B cell (primary cell): ENCODE measurements at regions not wholly inside any gene's neighbourhood (a gene's known extent, or its start where the extent isn't known, plus 50 kb on each side); places are given as distances from the start of the nearest gene placed in this dataset.

Experiments
- ATAC-seq: fragments of 200-7000 bp; cut with Tn5 transposase; one replicate; pipeline ENCODE4 v1.10.0; 2021; ENCODE audit warnings: low read depth, mild to moderate bottlenecking, moderate number of reproducible peaks, moderate library complexity
- CTCF ChIA-PET: fragments of 350-600 bp; sonication (Branson Sonifier 250); formaldehyde crosslinking; loops from one replicate; lab custom pipeline; 2021; ENCODE audit warnings: antibody characterized with exemption, inconsistent platforms; lab: Charles Lee
- POLR2A ChIA-PET: fragments of 350-600 bp; sonication (Branson Sonifier 250); formaldehyde crosslinking; loops from one replicate; lab custom pipeline; 2021; ENCODE audit warnings: antibody characterized with exemption; lab: Charles Lee
- DNase-seq: peaks from one replicate; pipeline ENCODE4 v3.0.0; 2013
- H2AFZ ChIP-seq: 2 replicates; pipeline ENCODE4 v1.6.1; 2012; ENCODE audit warnings: mild to moderate bottlenecking, low read depth, low read length; ENCODE audit not compliant: insufficient read depth, poor library complexity, severe bottlenecking
- H3K27ac ChIP-seq, 2 donors: 1 replicate in 1 of 2; 2 replicates in 1 of 2; pipeline ENCODE4 v1.5.1; 2012 to 2013; ENCODE audit warnings: low read length in 2 of 2, mild to moderate bottlenecking in 2 of 2, moderate library complexity in 1 of 2
- H3K27me3 ChIP-seq, 4 experiments: fragments of 200-600 bp in 1 of 4; sonication (generic) in 1 of 4; replicated peaks in 1 of 4; 1 replicate in 2 of 4; 2 replicates in 2 of 4; pipeline versions ENCODE4 v1.6.1 to v1.7.0; 2013 to 2016; ENCODE audit warnings: low read length in 3 of 4, mild to moderate bottlenecking in 2 of 4, mixed read lengths in 1 of 4, moderate library complexity in 1 of 4; ENCODE audit not compliant: insufficient read depth in 4 of 4, control insufficient read depth in 3 of 4; ENCODE audit errors: control extremely low read depth in 1 of 4
- H3K36me3 ChIP-seq, 2 experiments: replicated peaks in 1 of 2; 1 replicate in 1 of 2; 2 replicates in 1 of 2; pipeline versions ENCODE4 v1.6.1 to v1.7.1; 2013; ENCODE audit warnings: low read length in 1 of 2; ENCODE audit not compliant: insufficient read depth in 2 of 2, control insufficient read depth in 1 of 2; ENCODE audit errors: control extremely low read depth in 1 of 2, extremely low read depth in 1 of 2
- H3K4me1 ChIP-seq, 2 donors: fragments of 200-600 bp in 1 of 2; sonication (generic) in 1 of 2; 1 replicate in 1 of 2; 2 replicates in 1 of 2; pipeline versions ENCODE4 v1.5.1 to v1.6.1; 2013 to 2017; ENCODE audit warnings: low read length in 2 of 2; ENCODE audit not compliant: control insufficient read depth in 2 of 2, insufficient read depth in 2 of 2
- H3K4me2 ChIP-seq: replicated peaks from 2 replicates; pipeline ENCODE3; 2012; ENCODE audit warnings: mild to moderate bottlenecking, low read depth, low read length; ENCODE audit not compliant: poor library complexity, severe bottlenecking
- H3K4me3 ChIP-seq, 5 experiments: fragments of 200-600 bp in 1 of 5; sonication (generic) in 1 of 5; 1 replicate in 3 of 5; 2 replicates in 2 of 5; pipeline versions ENCODE4 v1.5.1 to v1.7.0; 2011 to 2016; ENCODE audit warnings: low read length in 4 of 5, mild to moderate bottlenecking in 4 of 5, low read depth in 2 of 5, control low read depth in 1 of 5, moderate library complexity in 1 of 5; ENCODE audit not compliant: insufficient read depth in 1 of 5; ENCODE audit errors: control extremely low read depth in 1 of 5, extremely low read depth in 1 of 5
- H3K79me2 ChIP-seq: fragments of 200-600 bp; sonication (generic); one replicate; pipeline ENCODE4 v1.6.0; 2016; ENCODE audit warnings: low read length; ENCODE audit not compliant: control insufficient read depth, insufficient read depth
- H3K9ac ChIP-seq: fragments of 200-600 bp; sonication (generic); 2 replicates; pipeline ENCODE4 v1.6.1; 2017; ENCODE audit warnings: mild to moderate bottlenecking, low read length, moderate library complexity
- H3K9me3 ChIP-seq, 3 donors: one replicate each; pipeline versions ENCODE4 v1.6.1 to v1.7.1; 2013; ENCODE audit warnings: low read length in 2 of 3; ENCODE audit not compliant: control insufficient read depth in 2 of 3, insufficient read depth in 1 of 3; ENCODE audit errors: control extremely low read depth in 1 of 3
- H4K20me1 ChIP-seq: 2 replicates; pipeline ENCODE4 v1.6.0; 2012; ENCODE audit warnings: mild to moderate bottlenecking, low read length; ENCODE audit not compliant: insufficient read depth, control insufficient read depth, poor library complexity, severe bottlenecking
- H3K27ac Mint-ChIP-seq: one replicate; pipeline ENCODE4 v1.8.0; 2021; ENCODE audit warnings: mixed read lengths
- H3K27me3 Mint-ChIP-seq: one replicate; pipeline ENCODE4 v1.8.0; 2021; ENCODE audit warnings: mixed read lengths
- H3K4me1 Mint-ChIP-seq: one replicate; pipeline ENCODE4 v1.8.0; 2021; ENCODE audit warnings: mixed read lengths
- H3K4me3 Mint-ChIP-seq: one replicate; pipeline ENCODE4 v1.8.0; 2021; ENCODE audit warnings: mixed read lengths
- H3K9me3 Mint-ChIP-seq: one replicate; pipeline ENCODE4 v1.8.0; 2022; ENCODE audit warnings: mixed read lengths; ENCODE audit not compliant: insufficient read depth
- EZH2 ChIP-seq: IDR thresholded peaks from 2 replicates; pipeline ENCODE4 v1.6.1; 2012; ENCODE audit warnings: borderline replicate concordance, low read depth, mild to moderate bottlenecking, moderate library complexity, low read length; ENCODE audit not compliant: insufficient read depth, poor library complexity, severe bottlenecking
- WGBS: methylation state at CpG from one replicate; pipeline ENCODE4 v1.1.5; 2013; ENCODE audit warnings: missing lambda C conversion rate; ENCODE audit not compliant: insufficient coverage; 5-methylcytosine and 5-hydroxymethylcytosine counted together
- intact Hi-C: fragments of 100-400 bp; cut with micrococcal nuclease; formaldehyde crosslinking; loops from one replicate; pipeline ENCODE4 v1.10.0; 2022
- TF ChIP-seq, protein P1 (sequence below): fragments of 200-600 bp; IDR thresholded peaks from one replicate; pipeline ENCODE4 v1.8.0; 2022; ENCODE audit warnings: antibody characterized with exemption, mild to moderate bottlenecking

DNA sequence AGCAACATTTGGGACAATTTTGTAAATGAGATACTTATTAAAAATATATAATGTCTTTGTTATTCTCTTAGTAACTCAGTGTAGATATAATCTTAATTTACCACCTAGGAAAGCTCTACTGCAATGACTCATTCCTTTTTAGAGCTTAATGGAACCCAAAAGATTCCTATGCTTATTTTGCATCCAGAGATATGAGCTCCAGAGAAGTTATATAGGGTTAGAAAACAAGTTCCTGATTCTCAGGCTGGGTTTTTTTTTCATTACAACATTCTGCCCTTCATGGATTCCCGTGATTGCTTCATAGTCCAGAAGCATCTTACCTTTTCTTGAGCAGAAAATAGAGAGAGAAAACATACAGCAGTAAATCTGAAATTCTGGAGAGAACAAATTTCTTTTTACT, 57.9 kb upstream of the CXCL8 start:
- POLR2A ChIA-PET: no interaction called here
- H3K79me2 ChIP-seq: no peaks in the 10 kb centered on the region
- no peak overlapping the region for H3K4me3 ChIP-seq
- peaks cover 9% of the 10 kb centered on the region for H3K27me3 Mint-ChIP-seq
- ATAC-seq: no peak
- H3K9me3 Mint-ChIP-seq: no peaks in the 10 kb centered on the region
- intact Hi-C loops: no loop called here
- H4K20me1 ChIP-seq: no peaks in the 10 kb centered on the region
- no peaks in the 10 kb centered on the region for H3K4me1 Mint-ChIP-seq
- H3K27ac Mint-ChIP-seq: no peak overlapping the region
- no peak for DNase-seq
- no peak overlapping the region for H3K4me2 ChIP-seq
- no peaks in the 10 kb centered on the region for H3K4me1 ChIP-seq
- no peaks in the 10 kb centered on the region for H3K9me3 ChIP-seq
- CTCF ChIA-PET: no interaction called here
- no peak overlapping the region for H3K4me3 Mint-ChIP-seq
- no peak overlapping the region for H3K27ac ChIP-seq
- no peak overlapping the region for H3K9ac ChIP-seq
- WGBS: no CpG with 5 or more reads among the region's 1 CpG
- no peaks in the 10 kb centered on the region for H3K27me3 ChIP-seq
- no peak overlapping the region for H2AFZ ChIP-seq
- no peak for TF ChIP-seq EZH2
- TF ChIP-seq, protein P1, sequence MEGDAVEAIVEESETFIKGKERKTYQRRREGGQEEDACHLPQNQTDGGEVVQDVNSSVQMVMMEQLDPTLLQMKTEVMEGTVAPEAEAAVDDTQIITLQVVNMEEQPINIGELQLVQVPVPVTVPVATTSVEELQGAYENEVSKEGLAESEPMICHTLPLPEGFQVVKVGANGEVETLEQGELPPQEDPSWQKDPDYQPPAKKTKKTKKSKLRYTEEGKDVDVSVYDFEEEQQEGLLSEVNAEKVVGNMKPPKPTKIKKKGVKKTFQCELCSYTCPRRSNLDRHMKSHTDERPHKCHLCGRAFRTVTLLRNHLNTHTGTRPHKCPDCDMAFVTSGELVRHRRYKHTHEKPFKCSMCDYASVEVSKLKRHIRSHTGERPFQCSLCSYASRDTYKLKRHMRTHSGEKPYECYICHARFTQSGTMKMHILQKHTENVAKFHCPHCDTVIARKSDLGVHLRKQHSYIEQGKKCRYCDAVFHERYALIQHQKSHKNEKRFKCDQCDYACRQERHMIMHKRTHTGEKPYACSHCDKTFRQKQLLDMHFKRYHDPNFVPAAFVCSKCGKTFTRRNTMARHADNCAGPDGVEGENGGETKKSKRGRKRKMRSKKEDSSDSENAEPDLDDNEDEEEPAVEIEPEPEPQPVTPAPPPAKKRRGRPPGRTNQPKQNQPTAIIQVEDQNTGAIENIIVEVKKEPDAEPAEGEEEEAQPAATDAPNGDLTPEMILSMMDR: no peak
- no peaks in the 10 kb centered on the region for H3K36me3 ChIP-seq

GRCh38 chr4:73683033-73683432, 57.3 kb upstream of the CXCL8 start:
- no peaks in the 10 kb centered on the region for H3K9me3 ChIP-seq
- TF ChIP-seq, protein P1: no peak
- TF ChIP-seq EZH2: no peak
- Mint-ChIP-seq H3K27ac (no peak overlapping the region), H3K27me3 (peaks cover 9% of the 10 kb centered on the region), H3K4me1 (no peaks in the 10 kb centered on the region), H3K4me3 (no peak overlapping the region), H3K9me3 (no peaks in the 10 kb centered on the region)
- ChIA-PET POLR2A (no interaction called here), CTCF (no interaction called here)
- H3K27ac ChIP-seq: no peak overlapping the region
- ATAC-seq (no peak), DNase-seq (no peak)
- no peaks in the 10 kb centered on the region for H3K36me3 ChIP-seq
- no peak overlapping the region for H3K9ac ChIP-seq
- no peaks in the 10 kb centered on the region for H3K79me2 ChIP-seq
- no peaks in the 10 kb centered on the region for H4K20me1 ChIP-seq
- no peaks in the 10 kb centered on the region for H3K27me3 ChIP-seq
- no peak overlapping the region for H2AFZ ChIP-seq
- intact Hi-C loops: no loop called here
- WGBS: no CpG with 5 or more reads among the region's 4 CpGs
- no peak overlapping the region for H3K4me3 ChIP-seq
- no peak overlapping the region for H3K4me2 ChIP-seq
- no peaks in the 10 kb centered on the region for H3K4me1 ChIP-seq
